H1 (cell line): ENCODE measurements at regions not wholly inside any gene's neighbourhood (a gene's known extent, or its start where the extent isn't known, plus 50 kb on each side); places are given as distances from the start of the nearest gene placed in this dataset.

Experiments
- BRCA1 ChIP-seq: IDR thresholded peaks from 2 replicates; pipeline ENCODE4 v1.6.1; 2012; ENCODE audit warnings: low read depth, low read length, improper control_type of control experiment
- POLR2AphosphoS5 ChIP-seq: IDR thresholded peaks from 2 replicates; pipeline ENCODE4 v1.6.1; 2011; ENCODE audit warnings: low read depth, low read length
- TF ChIP-seq, protein P1 (sequence below): fragments of 300-600 bp; sonication (generic); IDR thresholded peaks from 2 replicates; pipeline ENCODE4 v1.7.1; 2012; ENCODE audit warnings: low read length, moderate library complexity, mild to moderate bottlenecking, inconsistent platforms; ENCODE audit not compliant: insufficient replicate concordance
- TF ChIP-seq, protein P2 (sequence below): IDR thresholded peaks from 2 replicates; pipeline ENCODE4 v1.6.1; 2012; ENCODE audit warnings: inconsistent platforms

DNA sequence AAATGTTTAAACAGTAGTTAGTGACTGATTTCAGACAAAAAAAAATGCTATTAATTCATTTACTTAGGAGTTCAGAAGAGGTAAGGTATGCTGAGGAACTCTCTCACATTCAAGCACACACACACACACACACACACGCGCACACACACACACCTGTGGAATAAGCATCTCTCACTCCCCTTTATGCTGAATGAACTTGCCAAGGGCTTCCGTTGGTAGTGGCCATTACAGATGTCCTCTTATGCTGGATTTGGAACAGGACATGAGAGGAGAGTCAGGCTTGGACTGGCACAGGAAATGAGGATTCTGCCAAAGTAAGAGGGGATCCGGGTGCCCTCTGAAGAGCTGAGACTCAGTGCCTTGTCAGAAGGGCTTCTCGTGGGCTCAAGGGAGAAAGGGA, 463.4 kb upstream of the MIR17HG start (continued):
- TF ChIP-seq, protein P1, sequence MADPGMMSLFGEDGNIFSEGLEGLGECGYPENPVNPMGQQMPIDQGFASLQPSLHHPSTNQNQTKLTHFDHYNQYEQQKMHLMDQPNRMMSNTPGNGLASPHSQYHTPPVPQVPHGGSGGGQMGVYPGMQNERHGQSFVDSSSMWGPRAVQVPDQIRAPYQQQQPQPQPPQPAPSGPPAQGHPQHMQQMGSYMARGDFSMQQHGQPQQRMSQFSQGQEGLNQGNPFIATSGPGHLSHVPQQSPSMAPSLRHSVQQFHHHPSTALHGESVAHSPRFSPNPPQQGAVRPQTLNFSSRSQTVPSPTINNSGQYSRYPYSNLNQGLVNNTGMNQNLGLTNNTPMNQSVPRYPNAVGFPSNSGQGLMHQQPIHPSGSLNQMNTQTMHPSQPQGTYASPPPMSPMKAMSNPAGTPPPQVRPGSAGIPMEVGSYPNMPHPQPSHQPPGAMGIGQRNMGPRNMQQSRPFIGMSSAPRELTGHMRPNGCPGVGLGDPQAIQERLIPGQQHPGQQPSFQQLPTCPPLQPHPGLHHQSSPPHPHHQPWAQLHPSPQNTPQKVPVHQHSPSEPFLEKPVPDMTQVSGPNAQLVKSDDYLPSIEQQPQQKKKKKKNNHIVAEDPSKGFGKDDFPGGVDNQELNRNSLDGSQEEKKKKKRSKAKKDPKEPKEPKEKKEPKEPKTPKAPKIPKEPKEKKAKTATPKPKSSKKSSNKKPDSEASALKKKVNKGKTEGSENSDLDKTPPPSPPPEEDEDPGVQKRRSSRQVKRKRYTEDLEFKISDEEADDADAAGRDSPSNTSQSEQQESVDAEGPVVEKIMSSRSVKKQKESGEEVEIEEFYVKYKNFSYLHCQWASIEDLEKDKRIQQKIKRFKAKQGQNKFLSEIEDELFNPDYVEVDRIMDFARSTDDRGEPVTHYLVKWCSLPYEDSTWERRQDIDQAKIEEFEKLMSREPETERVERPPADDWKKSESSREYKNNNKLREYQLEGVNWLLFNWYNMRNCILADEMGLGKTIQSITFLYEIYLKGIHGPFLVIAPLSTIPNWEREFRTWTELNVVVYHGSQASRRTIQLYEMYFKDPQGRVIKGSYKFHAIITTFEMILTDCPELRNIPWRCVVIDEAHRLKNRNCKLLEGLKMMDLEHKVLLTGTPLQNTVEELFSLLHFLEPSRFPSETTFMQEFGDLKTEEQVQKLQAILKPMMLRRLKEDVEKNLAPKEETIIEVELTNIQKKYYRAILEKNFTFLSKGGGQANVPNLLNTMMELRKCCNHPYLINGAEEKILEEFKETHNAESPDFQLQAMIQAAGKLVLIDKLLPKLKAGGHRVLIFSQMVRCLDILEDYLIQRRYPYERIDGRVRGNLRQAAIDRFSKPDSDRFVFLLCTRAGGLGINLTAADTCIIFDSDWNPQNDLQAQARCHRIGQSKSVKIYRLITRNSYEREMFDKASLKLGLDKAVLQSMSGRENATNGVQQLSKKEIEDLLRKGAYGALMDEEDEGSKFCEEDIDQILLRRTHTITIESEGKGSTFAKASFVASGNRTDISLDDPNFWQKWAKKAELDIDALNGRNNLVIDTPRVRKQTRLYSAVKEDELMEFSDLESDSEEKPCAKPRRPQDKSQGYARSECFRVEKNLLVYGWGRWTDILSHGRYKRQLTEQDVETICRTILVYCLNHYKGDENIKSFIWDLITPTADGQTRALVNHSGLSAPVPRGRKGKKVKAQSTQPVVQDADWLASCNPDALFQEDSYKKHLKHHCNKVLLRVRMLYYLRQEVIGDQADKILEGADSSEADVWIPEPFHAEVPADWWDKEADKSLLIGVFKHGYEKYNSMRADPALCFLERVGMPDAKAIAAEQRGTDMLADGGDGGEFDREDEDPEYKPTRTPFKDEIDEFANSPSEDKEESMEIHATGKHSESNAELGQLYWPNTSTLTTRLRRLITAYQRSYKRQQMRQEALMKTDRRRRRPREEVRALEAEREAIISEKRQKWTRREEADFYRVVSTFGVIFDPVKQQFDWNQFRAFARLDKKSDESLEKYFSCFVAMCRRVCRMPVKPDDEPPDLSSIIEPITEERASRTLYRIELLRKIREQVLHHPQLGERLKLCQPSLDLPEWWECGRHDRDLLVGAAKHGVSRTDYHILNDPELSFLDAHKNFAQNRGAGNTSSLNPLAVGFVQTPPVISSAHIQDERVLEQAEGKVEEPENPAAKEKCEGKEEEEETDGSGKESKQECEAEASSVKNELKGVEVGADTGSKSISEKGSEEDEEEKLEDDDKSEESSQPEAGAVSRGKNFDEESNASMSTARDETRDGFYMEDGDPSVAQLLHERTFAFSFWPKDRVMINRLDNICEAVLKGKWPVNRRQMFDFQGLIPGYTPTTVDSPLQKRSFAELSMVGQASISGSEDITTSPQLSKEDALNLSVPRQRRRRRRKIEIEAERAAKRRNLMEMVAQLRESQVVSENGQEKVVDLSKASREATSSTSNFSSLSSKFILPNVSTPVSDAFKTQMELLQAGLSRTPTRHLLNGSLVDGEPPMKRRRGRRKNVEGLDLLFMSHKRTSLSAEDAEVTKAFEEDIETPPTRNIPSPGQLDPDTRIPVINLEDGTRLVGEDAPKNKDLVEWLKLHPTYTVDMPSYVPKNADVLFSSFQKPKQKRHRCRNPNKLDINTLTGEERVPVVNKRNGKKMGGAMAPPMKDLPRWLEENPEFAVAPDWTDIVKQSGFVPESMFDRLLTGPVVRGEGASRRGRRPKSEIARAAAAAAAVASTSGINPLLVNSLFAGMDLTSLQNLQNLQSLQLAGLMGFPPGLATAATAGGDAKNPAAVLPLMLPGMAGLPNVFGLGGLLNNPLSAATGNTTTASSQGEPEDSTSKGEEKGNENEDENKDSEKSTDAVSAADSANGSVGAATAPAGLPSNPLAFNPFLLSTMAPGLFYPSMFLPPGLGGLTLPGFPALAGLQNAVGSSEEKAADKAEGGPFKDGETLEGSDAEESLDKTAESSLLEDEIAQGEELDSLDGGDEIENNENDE: no peak
- TF ChIP-seq BRCA1 (no peak), POLR2AphosphoS5 (no peak)
- TF ChIP-seq, protein P2, sequence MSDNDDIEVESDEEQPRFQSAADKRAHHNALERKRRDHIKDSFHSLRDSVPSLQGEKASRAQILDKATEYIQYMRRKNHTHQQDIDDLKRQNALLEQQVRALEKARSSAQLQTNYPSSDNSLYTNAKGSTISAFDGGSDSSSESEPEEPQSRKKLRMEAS: no peak
